H9 (cell line): ENCODE measurements at regions not wholly inside any gene's neighbourhood (a gene's known extent, or its start where the extent isn't known, plus 50 kb on each side); places are given as distances from the start of the nearest gene placed in this dataset.

Experiments used
- DNase-seq: peaks from one replicate; pipeline ENCODE4 v3.0.0-alpha.2; 2017
- H2AFZ ChIP-seq: one replicate; pipeline ENCODE4 v1.6.1; 2013; ENCODE audit warnings: mild to moderate bottlenecking, low read length, control low read depth, moderate library complexity
- H2AK5ac ChIP-seq: 2 replicates; pipeline ENCODE4 v1.6.1; 2013; ENCODE audit warnings: low read length, control low read depth, mixed read lengths; ENCODE audit not compliant: insufficient read length
- H2BK120ac ChIP-seq: one replicate; pipeline ENCODE4 v1.6.1; 2013; ENCODE audit warnings: low read depth, mild to moderate bottlenecking, low read length, control low read depth, inconsistent platforms; ENCODE audit not compliant: poor library complexity, severe bottlenecking
- H2BK12ac ChIP-seq: 2 replicates; pipeline ENCODE4 v1.6.1; 2013; ENCODE audit warnings: low read length, control low read depth, mixed read lengths, low read depth; ENCODE audit not compliant: insufficient read length
- H2BK15ac ChIP-seq: 2 replicates; pipeline ENCODE4 v1.6.1; 2013; ENCODE audit warnings: low read depth, low read length, control low read depth
- H2BK20ac ChIP-seq: one replicate; pipeline ENCODE4 v1.6.1; 2013; ENCODE audit warnings: low read depth, mild to moderate bottlenecking, low read length, control low read depth, inconsistent platforms; ENCODE audit not compliant: poor library complexity, severe bottlenecking
- H2BK5ac ChIP-seq: 2 replicates; pipeline ENCODE4 v1.6.1; 2013; ENCODE audit warnings: low read length, control low read depth, mixed read lengths; ENCODE audit not compliant: insufficient read length
- H3K14ac ChIP-seq: 2 replicates; pipeline ENCODE4 v1.6.1; 2013; ENCODE audit warnings: low read length, control low read depth; ENCODE audit not compliant: insufficient read depth
- H3K18ac ChIP-seq: 2 replicates; pipeline ENCODE4 v1.6.1; 2013; ENCODE audit warnings: low read depth, mild to moderate bottlenecking, mixed read lengths, low read length, control low read depth; ENCODE audit not compliant: insufficient read length
- H3K23ac ChIP-seq: 2 replicates; pipeline ENCODE4 v1.6.1; 2013; ENCODE audit warnings: low read length, control low read depth, mixed read lengths, low read depth; ENCODE audit not compliant: insufficient read length
- H3K23me2 ChIP-seq: 2 replicates; pipeline ENCODE4 v1.6.1; 2013; ENCODE audit warnings: low read depth, mild to moderate bottlenecking, mixed read lengths, low read length, control low read depth; ENCODE audit not compliant: insufficient read length, poor library complexity, severe bottlenecking
- H3K27ac ChIP-seq: 2 replicates; pipeline ENCODE4 v1.5.1; 2013; ENCODE audit warnings: low read length, control low read depth, mixed read lengths, low read depth; ENCODE audit not compliant: insufficient read length
- H3K27me3 ChIP-seq: 2 replicates; pipeline ENCODE4 v1.6.1; 2013; ENCODE audit warnings: low read length, control low read depth, inconsistent platforms; ENCODE audit not compliant: insufficient read depth
- H3K4ac ChIP-seq: 2 replicates; pipeline ENCODE4 v1.6.1; 2013; ENCODE audit warnings: low read depth, mild to moderate bottlenecking, control low read depth, inconsistent platforms, low read length, moderate library complexity
- H3K4me1 ChIP-seq: 2 replicates; pipeline ENCODE4 v1.6.1; 2013; ENCODE audit warnings: low read length, control low read depth, inconsistent platforms; ENCODE audit not compliant: insufficient read depth
- H3K4me2 ChIP-seq: 2 replicates; pipeline ENCODE4 v1.6.1; 2013; ENCODE audit warnings: low read length, control low read depth, mixed read lengths; ENCODE audit not compliant: insufficient read length, insufficient read depth
- H3K56ac ChIP-seq: 2 replicates; pipeline ENCODE4 v1.6.1; 2013; ENCODE audit warnings: low read depth, mild to moderate bottlenecking, mixed read lengths, low read length, control low read depth; ENCODE audit not compliant: insufficient read length
- H3K79me1 ChIP-seq: 2 replicates; pipeline ENCODE4 v1.6.1; 2013; ENCODE audit warnings: low read depth, mild to moderate bottlenecking, moderate library complexity, low read length, control low read depth, inconsistent platforms; ENCODE audit not compliant: insufficient read depth, poor library complexity, severe bottlenecking
- H3K79me2 ChIP-seq: 2 replicates; pipeline ENCODE4 v1.6.1; 2013; ENCODE audit warnings: low read length, control low read depth, inconsistent platforms; ENCODE audit not compliant: insufficient read depth
- H3K9ac ChIP-seq: 2 replicates; pipeline ENCODE4 v1.6.1; 2013; ENCODE audit warnings: low read length, control low read depth, mixed read lengths; ENCODE audit not compliant: insufficient read length; ENCODE audit errors: extremely low read depth
- H3K9me3 ChIP-seq: one replicate; pipeline ENCODE4 v1.6.1; 2013; ENCODE audit warnings: low read depth, low read length, inconsistent platforms; ENCODE audit not compliant: control insufficient read depth
- H3T11ph ChIP-seq: one replicate; pipeline ENCODE4 v1.6.1; 2013; ENCODE audit warnings: mild to moderate bottlenecking, low read length, control low read depth, inconsistent platforms
- H4K20me1 ChIP-seq: one replicate; pipeline ENCODE4 v1.6.1; 2013; ENCODE audit not compliant: control insufficient read depth, insufficient read length, insufficient read depth
- H4K5ac ChIP-seq: 2 replicates; pipeline ENCODE4 v1.6.1; 2013; ENCODE audit warnings: low read depth, mild to moderate bottlenecking, mixed read lengths, low read length, control low read depth; ENCODE audit not compliant: insufficient read length
- H4K8ac ChIP-seq: replicated peaks from 2 replicates; pipeline ENCODE4 v1.6.1; 2013; ENCODE audit warnings: low read length, control low read depth, mixed read lengths, low read depth; ENCODE audit not compliant: insufficient read length
- H4K91ac ChIP-seq: 2 replicates; pipeline ENCODE4 v1.6.1; 2013; ENCODE audit warnings: low read depth, mild to moderate bottlenecking, moderate library complexity, mixed read lengths, low read length, control low read depth; ENCODE audit not compliant: insufficient read length
- H3K27ac Mint-ChIP-seq, 3 experiments: 2 replicates in 2 of 3; 3 replicates in 1 of 3; pipeline ENCODE4 v1.8.0; 2020 to 2021; ENCODE audit warnings: mixed read lengths in 3 of 3, mild to moderate bottlenecking in 1 of 3, moderate library complexity in 1 of 3
- H3K27me3 Mint-ChIP-seq: 2 replicates; pipeline ENCODE4 v1.8.0; 2021; ENCODE audit warnings: low read depth, mild to moderate bottlenecking, moderate library complexity, mixed read lengths
- H3K36me3 Mint-ChIP-seq, 3 experiments: 2 replicates in 2 of 3; 3 replicates in 1 of 3; pipeline ENCODE4 v1.8.0; 2020 to 2021; ENCODE audit warnings: low read depth in 3 of 3, mixed read lengths in 3 of 3; ENCODE audit not compliant: insufficient read depth in 1 of 3
- H3K4me1 Mint-ChIP-seq, 2 experiments: 2 replicates each; pipeline ENCODE4 v1.8.0; 2020; ENCODE audit warnings: mixed read lengths in 2 of 2
- H3K4me3 Mint-ChIP-seq, 2 experiments: 2 replicates in 1 of 2; 3 replicates in 1 of 2; pipeline ENCODE4 v1.8.0; 2020 to 2021; ENCODE audit warnings: mild to moderate bottlenecking in 2 of 2, mixed read lengths in 2 of 2, moderate library complexity in 1 of 2
- H3K9me3 Mint-ChIP-seq, 2 experiments: 2 replicates in 1 of 2; 3 replicates in 1 of 2; pipeline ENCODE4 v1.8.0; 2020; ENCODE audit warnings: mild to moderate bottlenecking in 2 of 2, mixed read lengths in 2 of 2, moderate library complexity in 1 of 2
- WGBS: extraction: QIAGEN DNeasy Blood & Tissue Kit; methylation state at CpG from one replicate; pipeline ENCODE4 v1.1.7; 2013; ENCODE audit warnings: missing lambda C conversion rate, low lambda C conversion rate, mixed read lengths; ENCODE audit not compliant: insufficient read length; ENCODE audit errors: extremely low coverage; 5-methylcytosine and 5-hydroxymethylcytosine counted together
- TF ChIP-seq, protein P1 (sequence below): fragments of 200-600 bp; sonication (generic); conservative IDR thresholded peaks from 3 replicates; pipeline ENCODE4 v1.8.0; 2021; ENCODE audit warnings: antibody characterized with exemption, mild to moderate bottlenecking

DNA sequence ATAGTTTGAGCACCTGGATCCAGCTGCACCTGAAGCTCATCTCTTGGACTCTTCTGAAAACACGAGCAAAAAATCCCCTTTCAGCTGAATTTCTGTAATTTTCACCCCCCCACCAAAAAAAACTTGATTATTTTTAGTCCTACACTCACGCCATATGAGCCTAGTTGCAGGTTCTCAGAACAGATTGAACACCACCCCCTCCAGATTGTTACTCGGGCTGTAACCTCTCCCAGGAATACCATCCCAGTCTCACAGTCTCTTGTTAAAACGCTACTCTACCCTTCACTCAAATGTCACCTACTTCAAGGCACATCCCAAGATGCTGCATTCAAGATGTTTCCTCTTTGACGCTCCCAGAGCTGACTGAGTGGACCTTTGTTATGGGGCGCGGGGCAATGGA, 96.3 kb upstream of the PRDM11 start:
- no peak overlapping the region for H3K27ac Mint-ChIP-seq
- Histone ChIP-seq H2BK12ac (no peak overlapping the region), H4K20me1 (no peaks in the 10 kb centered on the region), H3K4me2 (no peak overlapping the region), H3K27ac (no peak overlapping the region), H3K27me3 (no peaks in the 10 kb centered on the region), H2BK15ac (no peak overlapping the region), H3K79me2 (no peaks in the 10 kb centered on the region), H3T11ph (no peak overlapping the region), H2AK5ac (no peak overlapping the region), H3K4me1 (no peaks in the 10 kb centered on the region), H2BK20ac (no peak overlapping the region), H3K4ac (no peak overlapping the region), H2AFZ (no peak overlapping the region), H4K91ac (no peak overlapping the region), H3K9ac (no peak overlapping the region), H3K79me1 (no peaks in the 10 kb centered on the region), H3K23ac (no peak overlapping the region), H3K23me2 (no peaks in the 10 kb centered on the region), H3K18ac (no peak overlapping the region), H3K56ac (no peak overlapping the region), H4K8ac (no peak overlapping the region), H4K5ac (no peak overlapping the region), H2BK120ac (no peak overlapping the region), H3K9me3 (no peaks in the 10 kb centered on the region), H2BK5ac (no peak overlapping the region), H3K14ac (no peak overlapping the region)
- no peaks in the 10 kb centered on the region; a peak in 1 of 5 replicates for H3K9me3 Mint-ChIP-seq
- H3K27me3 Mint-ChIP-seq = no peaks in the 10 kb centered on the region; the same call in 1 of the 2 replicates
- peaks cover 12 to 28% of the 10 kb centered on the region in 2 experiments for H3K4me1 Mint-ChIP-seq
- no peaks in the 10 kb centered on the region; a peak in 1 of 7 replicates for H3K36me3 Mint-ChIP-seq
- no peak for DNase-seq
- no CpG with 5 or more reads among the region's 7 CpGs for WGBS
- H3K4me3 Mint-ChIP-seq = no peak overlapping the region; a peak in 1 of 5 replicates
- TF ChIP-seq, protein P1, sequence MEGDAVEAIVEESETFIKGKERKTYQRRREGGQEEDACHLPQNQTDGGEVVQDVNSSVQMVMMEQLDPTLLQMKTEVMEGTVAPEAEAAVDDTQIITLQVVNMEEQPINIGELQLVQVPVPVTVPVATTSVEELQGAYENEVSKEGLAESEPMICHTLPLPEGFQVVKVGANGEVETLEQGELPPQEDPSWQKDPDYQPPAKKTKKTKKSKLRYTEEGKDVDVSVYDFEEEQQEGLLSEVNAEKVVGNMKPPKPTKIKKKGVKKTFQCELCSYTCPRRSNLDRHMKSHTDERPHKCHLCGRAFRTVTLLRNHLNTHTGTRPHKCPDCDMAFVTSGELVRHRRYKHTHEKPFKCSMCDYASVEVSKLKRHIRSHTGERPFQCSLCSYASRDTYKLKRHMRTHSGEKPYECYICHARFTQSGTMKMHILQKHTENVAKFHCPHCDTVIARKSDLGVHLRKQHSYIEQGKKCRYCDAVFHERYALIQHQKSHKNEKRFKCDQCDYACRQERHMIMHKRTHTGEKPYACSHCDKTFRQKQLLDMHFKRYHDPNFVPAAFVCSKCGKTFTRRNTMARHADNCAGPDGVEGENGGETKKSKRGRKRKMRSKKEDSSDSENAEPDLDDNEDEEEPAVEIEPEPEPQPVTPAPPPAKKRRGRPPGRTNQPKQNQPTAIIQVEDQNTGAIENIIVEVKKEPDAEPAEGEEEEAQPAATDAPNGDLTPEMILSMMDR = no peak
